HEK293 (cell line): ENCODE measurements at regions not wholly inside any gene's neighbourhood (a gene's known extent, or its start where the extent isn't known, plus 50 kb on each side); places are given as distances from the start of the nearest gene placed in this dataset.

Experiments
- CTCF ChIA-PET: fragments of 350-600 bp; formaldehyde crosslinking; extraction: SDS; loops from one replicate; lab custom pipeline; 2021; ENCODE audit warnings: antibody characterized with exemption; lab: Yijun Ruan, JAX
- POLR2A ChIA-PET: fragments of 300-600 bp; formaldehyde crosslinking; extraction: SDS; loops from one replicate; lab custom pipeline; 2020; ENCODE audit warnings: antibody characterized with exemption, inconsistent platforms; lab: Yijun Ruan, JAX
- H3K27ac ChIP-seq: fragments of 200-500 bp; sonication (Bioruptor generic); 2 replicates; pipeline ENCODE4 v1.5.1; 2014; ENCODE audit warnings: low read depth, low read length, control low read depth, inconsistent platforms; ENCODE audit errors: extremely low read depth
- H3K36me3 ChIP-seq, 2 experiments: fragments of 200-500 bp in 1 of 2; sonication (Bioruptor generic) in 1 of 2; 1 replicate in 1 of 2; 2 replicates in 1 of 2; pipeline ENCODE4 v1.5.1; 2014 to 2017; ENCODE audit warnings: inconsistent platforms in 2 of 2, low read length in 2 of 2; ENCODE audit not compliant: control insufficient read depth in 2 of 2, insufficient read depth in 1 of 2
- H3K4me1 ChIP-seq: fragments of 200-500 bp; sonication (Bioruptor generic); 2 replicates; pipeline ENCODE4 v1.5.1; 2014; ENCODE audit warnings: mild to moderate bottlenecking, low read length, inconsistent platforms; ENCODE audit not compliant: control insufficient read depth, insufficient read depth
- H3K4me3 ChIP-seq: 2 replicates; pipeline ENCODE4 v1.5.1; 2011; ENCODE audit warnings: low read depth, mild to moderate bottlenecking, control low read depth, low read length, moderate library complexity
- H3K9me3 ChIP-seq: fragments of 200-500 bp; sonication (Bioruptor generic); 2 replicates; pipeline ENCODE4 v1.5.1; 2014; ENCODE audit warnings: low read depth, low read length, inconsistent platforms; ENCODE audit not compliant: control insufficient read depth, insufficient read depth
- KLF16 ChIP-seq: fragments of 450-650 bp; formaldehyde crosslinking; IDR thresholded peaks from 2 replicates; pipeline ENCODE4 v1.5.1; 2017; ENCODE audit warnings: missing biosample characterization, missing genetic modification characterization
- MEIS1 ChIP-seq: sonication (generic); formaldehyde crosslinking; IDR thresholded peaks from 2 replicates; pipeline ENCODE4 v1.8.1; 2022; ENCODE audit warnings: missing genetic modification reagents, mild to moderate bottlenecking, borderline replicate concordance
- SCRT1 ChIP-seq: fragments of 450-650 bp; formaldehyde crosslinking; IDR thresholded peaks from 2 replicates; pipeline ENCODE4 v1.5.1; 2016; ENCODE audit warnings: missing biosample characterization, missing genetic modification characterization, borderline replicate concordance
- SETDB1 ChIP-seq: IDR thresholded peaks from one replicate; pipeline ENCODE4 v1.6.1; 2017; ENCODE audit warnings: mild to moderate bottlenecking, low read length, moderate library complexity, mixed read lengths; ENCODE audit not compliant: insufficient read length
- WT1 ChIP-seq: fragments of 450-650 bp; formaldehyde crosslinking; IDR thresholded peaks from 2 replicates; pipeline ENCODE4 v1.5.1; 2016; ENCODE audit warnings: missing biosample characterization, missing genetic modification characterization
- ZBTB21 ChIP-seq: fragments of 450-650 bp; formaldehyde crosslinking; IDR thresholded peaks from 2 replicates; pipeline ENCODE4 v1.5.1; 2017; ENCODE audit warnings: missing biosample characterization, missing genetic modification characterization
- ZBTB48 ChIP-seq: fragments of 450-650 bp; formaldehyde crosslinking; IDR thresholded peaks from 2 replicates; pipeline ENCODE4 v1.5.1; 2016; ENCODE audit warnings: missing biosample characterization, missing genetic modification characterization
- ZFP41 ChIP-seq: fragments of 450-650 bp; formaldehyde crosslinking; IDR thresholded peaks from 2 replicates; pipeline ENCODE4 v1.5.1; 2016; ENCODE audit warnings: missing biosample characterization, missing genetic modification characterization, borderline replicate concordance
- ZNF157 ChIP-seq: fragments of 450-650 bp; formaldehyde crosslinking; IDR thresholded peaks from 2 replicates; pipeline ENCODE4 v1.5.1; 2016; ENCODE audit warnings: missing biosample characterization, missing genetic modification characterization
- ZNF175 ChIP-seq: fragments of 450-650 bp; formaldehyde crosslinking; IDR thresholded peaks from 2 replicates; pipeline ENCODE4 v1.5.1; 2016; ENCODE audit warnings: missing biosample characterization, missing genetic modification characterization
- ZNF324 ChIP-seq: fragments of 450-650 bp; formaldehyde crosslinking; IDR thresholded peaks from 2 replicates; pipeline ENCODE4 v1.5.1; 2016; ENCODE audit warnings: missing biosample characterization, missing genetic modification characterization
- ZNF548 ChIP-seq: fragments of 450-650 bp; formaldehyde crosslinking; IDR thresholded peaks from 2 replicates; pipeline ENCODE4 v1.5.1; 2016; ENCODE audit warnings: missing biosample characterization, missing genetic modification characterization
- ZNF623 ChIP-seq: fragments of 450-650 bp; formaldehyde crosslinking; IDR thresholded peaks from 2 replicates; pipeline ENCODE4 v1.5.1; 2016; ENCODE audit warnings: missing biosample characterization, missing genetic modification characterization
- ZNF707 ChIP-seq: fragments of 450-650 bp; formaldehyde crosslinking; IDR thresholded peaks from 2 replicates; pipeline ENCODE4 v1.5.1; 2016; ENCODE audit warnings: missing biosample characterization, missing genetic modification characterization
- ZNF777 ChIP-seq: fragments of 450-650 bp; formaldehyde crosslinking; IDR thresholded peaks from 2 replicates; pipeline ENCODE4 v1.5.1; 2017; ENCODE audit warnings: missing biosample characterization, missing genetic modification characterization, borderline replicate concordance
- ZNF792 ChIP-seq: fragments of 450-650 bp; formaldehyde crosslinking; IDR thresholded peaks from 2 replicates; pipeline ENCODE4 v1.5.1; 2016; ENCODE audit warnings: missing biosample characterization, missing genetic modification characterization
- TF ChIP-seq, protein P1 (sequence below): fragments of 450-650 bp; formaldehyde crosslinking; IDR thresholded peaks from 2 replicates; pipeline ENCODE4 v1.5.1; 2016; ENCODE audit warnings: missing biosample characterization, missing genetic modification characterization, borderline replicate concordance
- TF ChIP-seq, protein P2 (sequence below): fragments of 450-650 bp; formaldehyde crosslinking; IDR thresholded peaks from 2 replicates; pipeline ENCODE4; 2016; ENCODE audit warnings: missing biosample characterization, missing genetic modification characterization
- TF ChIP-seq, protein P3 (sequence below): fragments of 450-650 bp; formaldehyde crosslinking; IDR thresholded peaks from 2 replicates; pipeline ENCODE4 v1.5.1; 2017; ENCODE audit warnings: missing biosample characterization, missing genetic modification characterization
- TF ChIP-seq, protein P4 (sequence below): fragments of 450-650 bp; formaldehyde crosslinking; IDR thresholded peaks from 2 replicates; pipeline ENCODE4 v1.5.1; 2016; ENCODE audit warnings: missing biosample characterization, missing genetic modification characterization
- TF ChIP-seq, protein P5 (sequence below): fragments of 450-650 bp; formaldehyde crosslinking; IDR thresholded peaks from 2 replicates; pipeline ENCODE4 v1.5.1; 2016; ENCODE audit warnings: missing biosample characterization, missing genetic modification characterization

DNA sequence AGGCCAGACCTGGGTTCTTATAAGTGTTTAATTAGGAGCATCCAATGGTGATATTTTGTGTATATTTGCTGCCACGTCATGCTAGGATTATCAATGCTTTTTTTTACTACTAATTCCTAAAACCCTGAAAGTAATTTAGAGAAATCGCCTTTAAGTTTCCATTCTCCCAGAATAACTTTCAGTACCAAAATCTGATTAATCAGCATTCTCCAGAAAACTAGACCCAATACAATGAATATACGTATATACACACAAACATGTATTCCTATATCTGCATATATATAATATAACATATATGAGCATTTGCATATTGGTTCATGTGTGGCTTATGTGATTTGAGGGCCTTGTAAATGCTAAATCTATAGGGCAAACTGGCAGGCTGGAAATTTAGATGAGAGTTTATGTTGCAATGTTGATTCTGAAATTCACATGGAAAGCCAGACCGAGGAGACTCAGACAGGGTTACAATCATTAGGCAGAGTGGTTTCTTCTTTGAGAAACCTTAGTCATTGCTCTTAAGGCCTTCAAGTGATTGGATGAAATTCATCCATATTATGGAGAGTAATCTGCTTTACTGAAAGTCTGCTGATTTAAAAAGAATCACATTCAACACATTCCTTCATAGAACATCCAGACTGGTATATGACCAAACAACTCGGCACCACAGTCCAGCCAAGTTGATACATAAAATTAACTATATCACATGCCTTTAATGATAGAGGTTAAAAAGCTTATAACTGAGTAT, 65.9 kb upstream of the RGPD4 start (continued):
- TF ChIP-seq, protein P1, sequence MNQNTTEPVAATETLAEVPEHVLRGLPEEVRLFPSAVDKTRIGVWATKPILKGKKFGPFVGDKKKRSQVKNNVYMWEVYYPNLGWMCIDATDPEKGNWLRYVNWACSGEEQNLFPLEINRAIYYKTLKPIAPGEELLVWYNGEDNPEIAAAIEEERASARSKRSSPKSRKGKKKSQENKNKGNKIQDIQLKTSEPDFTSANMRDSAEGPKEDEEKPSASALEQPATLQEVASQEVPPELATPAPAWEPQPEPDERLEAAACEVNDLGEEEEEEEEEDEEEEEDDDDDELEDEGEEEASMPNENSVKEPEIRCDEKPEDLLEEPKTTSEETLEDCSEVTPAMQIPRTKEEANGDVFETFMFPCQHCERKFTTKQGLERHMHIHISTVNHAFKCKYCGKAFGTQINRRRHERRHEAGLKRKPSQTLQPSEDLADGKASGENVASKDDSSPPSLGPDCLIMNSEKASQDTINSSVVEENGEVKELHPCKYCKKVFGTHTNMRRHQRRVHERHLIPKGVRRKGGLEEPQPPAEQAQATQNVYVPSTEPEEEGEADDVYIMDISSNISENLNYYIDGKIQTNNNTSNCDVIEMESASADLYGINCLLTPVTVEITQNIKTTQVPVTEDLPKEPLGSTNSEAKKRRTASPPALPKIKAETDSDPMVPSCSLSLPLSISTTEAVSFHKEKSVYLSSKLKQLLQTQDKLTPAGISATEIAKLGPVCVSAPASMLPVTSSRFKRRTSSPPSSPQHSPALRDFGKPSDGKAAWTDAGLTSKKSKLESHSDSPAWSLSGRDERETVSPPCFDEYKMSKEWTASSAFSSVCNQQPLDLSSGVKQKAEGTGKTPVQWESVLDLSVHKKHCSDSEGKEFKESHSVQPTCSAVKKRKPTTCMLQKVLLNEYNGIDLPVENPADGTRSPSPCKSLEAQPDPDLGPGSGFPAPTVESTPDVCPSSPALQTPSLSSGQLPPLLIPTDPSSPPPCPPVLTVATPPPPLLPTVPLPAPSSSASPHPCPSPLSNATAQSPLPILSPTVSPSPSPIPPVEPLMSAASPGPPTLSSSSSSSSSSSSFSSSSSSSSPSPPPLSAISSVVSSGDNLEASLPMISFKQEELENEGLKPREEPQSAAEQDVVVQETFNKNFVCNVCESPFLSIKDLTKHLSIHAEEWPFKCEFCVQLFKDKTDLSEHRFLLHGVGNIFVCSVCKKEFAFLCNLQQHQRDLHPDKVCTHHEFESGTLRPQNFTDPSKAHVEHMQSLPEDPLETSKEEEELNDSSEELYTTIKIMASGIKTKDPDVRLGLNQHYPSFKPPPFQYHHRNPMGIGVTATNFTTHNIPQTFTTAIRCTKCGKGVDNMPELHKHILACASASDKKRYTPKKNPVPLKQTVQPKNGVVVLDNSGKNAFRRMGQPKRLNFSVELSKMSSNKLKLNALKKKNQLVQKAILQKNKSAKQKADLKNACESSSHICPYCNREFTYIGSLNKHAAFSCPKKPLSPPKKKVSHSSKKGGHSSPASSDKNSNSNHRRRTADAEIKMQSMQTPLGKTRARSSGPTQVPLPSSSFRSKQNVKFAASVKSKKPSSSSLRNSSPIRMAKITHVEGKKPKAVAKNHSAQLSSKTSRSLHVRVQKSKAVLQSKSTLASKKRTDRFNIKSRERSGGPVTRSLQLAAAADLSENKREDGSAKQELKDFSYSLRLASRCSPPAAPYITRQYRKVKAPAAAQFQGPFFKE = no peak
- no peak for TF ChIP-seq MEIS1 (CRISPR knock-in tag)
- no peak for TF ChIP-seq SCRT1 (tag by site-specific recombination)
- no peak for TF ChIP-seq ZNF157
- TF ChIP-seq, protein P2, sequence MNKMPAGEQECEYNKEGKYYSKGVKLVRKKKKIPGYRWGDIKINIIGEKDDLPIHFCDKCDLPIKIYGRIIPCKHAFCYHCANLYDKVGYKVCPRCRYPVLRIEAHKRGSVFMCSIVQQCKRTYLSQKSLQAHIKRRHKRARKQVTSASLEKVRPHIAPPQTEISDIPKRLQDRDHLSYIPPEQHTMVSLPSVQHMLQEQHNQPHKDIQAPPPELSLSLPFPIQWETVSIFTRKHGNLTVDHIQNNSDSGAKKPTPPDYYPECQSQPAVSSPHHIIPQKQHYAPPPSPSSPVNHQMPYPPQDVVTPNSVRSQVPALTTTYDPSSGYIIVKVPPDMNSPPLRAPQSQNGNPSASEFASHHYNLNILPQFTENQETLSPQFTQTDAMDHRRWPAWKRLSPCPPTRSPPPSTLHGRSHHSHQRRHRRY = no peak

DNA sequence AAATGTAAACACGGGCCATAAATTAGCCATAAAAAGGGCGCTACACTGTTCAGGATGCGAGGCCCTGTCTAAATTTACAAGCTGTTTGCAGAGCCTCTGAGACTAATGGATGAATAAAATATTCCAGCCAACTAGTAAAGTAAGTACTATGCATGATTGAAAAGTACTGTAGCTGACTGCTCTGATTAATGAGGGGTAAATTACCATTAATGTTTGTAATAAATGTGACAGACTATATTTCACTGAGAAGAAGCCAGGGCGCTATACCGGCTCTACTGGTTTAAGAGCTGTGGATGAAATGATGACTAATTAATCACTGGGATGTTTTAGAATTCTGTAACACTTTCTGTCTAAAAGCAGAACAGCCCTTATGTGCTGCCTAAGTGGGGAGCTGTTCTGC, 54.3 kb upstream of the RGPD4 start:
- ChIA-PET POLR2A (no interaction called here), CTCF (interaction anchor here (1.0 kb wide), 1 partner anchor 10 kb away, joined by 5 read pairs; no protein-coding TSS in a partner anchor)
- no peak overlapping the region for H3K4me3 ChIP-seq
- no peaks in the 10 kb centered on the region for H3K36me3 ChIP-seq
- H3K27ac ChIP-seq = no peak overlapping the region
- no peaks in the 10 kb centered on the region for H3K4me1 ChIP-seq
- H3K9me3 ChIP-seq = no peaks in the 10 kb centered on the region
- TF ChIP-seq ZNF707 (tag by site-specific recombination) (no peak), ZNF623 (tag by site-specific recombination) (no peak), SETDB1 (no peak), ZNF777 (tag by site-specific recombination) (no peak), ZNF792 (tag by site-specific recombination) (no peak), ZNF175 (no peak), ZFP41 (no peak)
- TF ChIP-seq, protein P3, sequence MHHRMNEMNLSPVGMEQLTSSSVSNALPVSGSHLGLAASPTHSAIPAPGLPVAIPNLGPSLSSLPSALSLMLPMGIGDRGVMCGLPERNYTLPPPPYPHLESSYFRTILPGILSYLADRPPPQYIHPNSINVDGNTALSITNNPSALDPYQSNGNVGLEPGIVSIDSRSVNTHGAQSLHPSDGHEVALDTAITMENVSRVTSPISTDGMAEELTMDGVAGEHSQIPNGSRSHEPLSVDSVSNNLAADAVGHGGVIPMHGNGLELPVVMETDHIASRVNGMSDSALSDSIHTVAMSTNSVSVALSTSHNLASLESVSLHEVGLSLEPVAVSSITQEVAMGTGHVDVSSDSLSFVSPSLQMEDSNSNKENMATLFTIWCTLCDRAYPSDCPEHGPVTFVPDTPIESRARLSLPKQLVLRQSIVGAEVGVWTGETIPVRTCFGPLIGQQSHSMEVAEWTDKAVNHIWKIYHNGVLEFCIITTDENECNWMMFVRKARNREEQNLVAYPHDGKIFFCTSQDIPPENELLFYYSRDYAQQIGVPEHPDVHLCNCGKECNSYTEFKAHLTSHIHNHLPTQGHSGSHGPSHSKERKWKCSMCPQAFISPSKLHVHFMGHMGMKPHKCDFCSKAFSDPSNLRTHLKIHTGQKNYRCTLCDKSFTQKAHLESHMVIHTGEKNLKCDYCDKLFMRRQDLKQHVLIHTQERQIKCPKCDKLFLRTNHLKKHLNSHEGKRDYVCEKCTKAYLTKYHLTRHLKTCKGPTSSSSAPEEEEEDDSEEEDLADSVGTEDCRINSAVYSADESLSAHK (tag by site-specific recombination) = no peak

DNA sequence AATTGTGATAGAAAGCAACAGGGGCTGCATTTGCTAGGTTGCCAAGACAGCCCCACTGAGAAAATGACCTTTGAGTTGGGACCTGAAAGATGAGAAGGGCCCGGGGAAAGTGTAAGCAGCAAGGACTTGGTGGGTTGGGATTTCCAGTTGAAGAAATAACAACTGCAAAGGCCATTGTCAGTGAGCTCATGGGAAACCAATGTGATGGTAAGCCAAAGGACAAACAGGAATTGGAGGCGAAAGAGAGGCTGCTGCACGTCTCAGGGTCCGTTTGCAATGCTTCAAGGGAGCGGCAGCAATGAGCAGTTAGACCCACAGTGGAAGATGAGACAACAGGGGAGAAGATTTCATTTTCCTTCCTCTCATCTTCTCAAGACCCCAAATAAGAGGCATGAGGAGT, 51.5 kb upstream of the RGPD4 start:
- no peaks in the 10 kb centered on the region for H3K4me1 ChIP-seq
- ChIA-PET POLR2A (no interaction called here), CTCF (no interaction called here)
- no peaks in the 10 kb centered on the region for H3K36me3 ChIP-seq
- H3K9me3 ChIP-seq = no peaks in the 10 kb centered on the region
- TF ChIP-seq ZBTB48 (tag by site-specific recombination) (no peak), ZNF548 (no peak), ZNF324 (tag by site-specific recombination) (no peak), WT1 (tag by site-specific recombination) (no peak), KLF16 (tag by site-specific recombination) (no peak), ZBTB21 (no peak)
- TF ChIP-seq, protein P4, sequence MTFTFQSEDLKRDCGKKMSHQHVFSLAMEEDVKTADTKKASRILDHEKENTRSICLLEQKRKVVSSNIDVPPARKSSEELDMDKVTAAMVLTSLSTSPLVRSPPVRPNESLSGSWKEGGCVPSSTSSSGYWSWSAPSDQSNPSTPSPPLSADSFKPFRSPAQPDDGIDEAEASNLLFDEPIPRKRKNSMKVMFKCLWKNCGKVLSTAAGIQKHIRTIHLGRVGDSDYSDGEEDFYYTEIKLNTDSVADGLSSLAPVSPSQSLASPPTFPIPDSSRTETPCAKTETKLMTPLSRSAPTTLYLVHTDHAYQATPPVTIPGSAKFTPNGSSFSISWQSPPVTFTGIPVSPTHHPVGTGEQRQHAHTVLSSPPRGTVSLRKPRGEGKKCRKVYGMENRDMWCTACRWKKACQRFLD (tag by site-specific recombination) = no peak
- TF ChIP-seq, protein P5, sequence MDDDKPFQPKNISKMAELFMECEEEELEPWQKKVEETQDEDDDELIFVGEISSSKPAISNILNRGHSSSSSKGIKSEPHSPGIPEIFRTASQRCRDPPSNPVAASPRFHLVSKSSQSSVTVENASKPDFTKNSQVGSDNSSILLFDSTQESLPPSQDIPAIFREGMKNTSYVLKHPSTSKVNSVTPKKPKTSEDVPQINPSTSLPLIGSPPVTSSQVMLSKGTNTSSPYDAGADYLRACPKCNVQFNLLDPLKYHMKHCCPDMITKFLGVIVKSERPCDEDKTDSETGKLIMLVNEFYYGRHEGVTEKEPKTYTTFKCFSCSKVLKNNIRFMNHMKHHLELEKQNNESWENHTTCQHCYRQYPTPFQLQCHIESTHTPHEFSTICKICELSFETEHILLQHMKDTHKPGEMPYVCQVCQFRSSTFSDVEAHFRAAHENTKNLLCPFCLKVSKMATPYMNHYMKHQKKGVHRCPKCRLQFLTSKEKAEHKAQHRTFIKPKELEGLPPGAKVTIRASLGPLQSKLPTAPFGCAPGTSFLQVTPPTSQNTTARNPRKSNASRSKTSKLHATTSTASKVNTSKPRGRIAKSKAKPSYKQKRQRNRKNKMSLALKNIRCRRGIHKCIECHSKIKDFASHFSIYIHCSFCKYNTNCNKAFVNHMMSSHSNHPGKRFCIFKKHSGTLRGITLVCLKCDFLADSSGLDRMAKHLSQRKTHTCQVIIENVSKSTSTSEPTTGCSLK = no peak
- H3K27ac ChIP-seq = no peak overlapping the region
- no peak overlapping the region for H3K4me3 ChIP-seq
